ENCODE measurements at regions not wholly inside any gene's neighbourhood (a gene's known extent, or its start where the extent isn't known, plus 50 kb on each side); places are given as distances from the start of the nearest gene placed in this dataset.

DNA sequence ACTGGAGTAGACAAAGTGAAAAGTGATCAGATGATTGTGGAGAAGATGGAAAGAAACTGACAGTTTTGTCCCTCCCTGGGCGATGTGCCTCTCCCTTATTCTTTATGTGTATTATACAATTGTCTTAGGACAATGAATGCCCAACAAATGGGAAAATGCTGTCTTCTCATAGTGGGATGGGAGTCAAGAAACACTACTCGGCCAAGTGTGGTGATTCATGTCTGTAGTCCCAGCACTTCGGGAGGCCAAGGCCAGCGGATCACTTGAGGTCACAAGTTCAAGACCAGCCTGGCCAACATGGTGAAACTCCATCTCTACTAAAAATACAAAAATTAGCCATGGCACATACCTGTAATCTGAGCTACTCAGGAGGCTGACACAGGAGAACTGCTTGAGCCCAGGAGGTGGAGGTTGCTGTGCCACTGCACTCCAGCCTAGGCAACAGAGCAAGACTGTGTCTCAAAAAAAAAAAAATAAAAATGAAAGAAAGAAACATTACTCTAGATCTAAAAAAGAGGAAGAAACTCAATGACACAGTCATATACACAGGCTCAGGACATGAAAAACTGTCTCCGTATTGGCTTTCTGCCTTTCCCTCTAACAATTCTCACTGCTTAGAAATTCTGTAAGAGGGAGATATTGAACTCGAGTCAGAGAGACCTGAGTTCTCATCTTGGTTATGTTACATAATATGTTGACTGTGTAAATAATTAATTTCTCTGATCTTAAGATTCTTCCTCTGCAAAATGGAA is 67.9 kb upstream of the TARS1 start (continued):
- TF ChIP-seq, protein P1, sequence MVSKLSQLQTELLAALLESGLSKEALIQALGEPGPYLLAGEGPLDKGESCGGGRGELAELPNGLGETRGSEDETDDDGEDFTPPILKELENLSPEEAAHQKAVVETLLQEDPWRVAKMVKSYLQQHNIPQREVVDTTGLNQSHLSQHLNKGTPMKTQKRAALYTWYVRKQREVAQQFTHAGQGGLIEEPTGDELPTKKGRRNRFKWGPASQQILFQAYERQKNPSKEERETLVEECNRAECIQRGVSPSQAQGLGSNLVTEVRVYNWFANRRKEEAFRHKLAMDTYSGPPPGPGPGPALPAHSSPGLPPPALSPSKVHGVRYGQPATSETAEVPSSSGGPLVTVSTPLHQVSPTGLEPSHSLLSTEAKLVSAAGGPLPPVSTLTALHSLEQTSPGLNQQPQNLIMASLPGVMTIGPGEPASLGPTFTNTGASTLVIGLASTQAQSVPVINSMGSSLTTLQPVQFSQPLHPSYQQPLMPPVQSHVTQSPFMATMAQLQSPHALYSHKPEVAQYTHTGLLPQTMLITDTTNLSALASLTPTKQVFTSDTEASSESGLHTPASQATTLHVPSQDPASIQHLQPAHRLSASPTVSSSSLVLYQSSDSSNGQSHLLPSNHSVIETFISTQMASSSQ (IDR thresholded peaks at IDR 0.05; ENCODE audit: low read depth), result no peak
- TF ChIP-seq, protein P1 (CRISPR knock-in tag; IDR thresholded peaks at IDR 0.05; ENCODE audit: borderline replicate concordance), result no peak
- no peak for TF ChIP-seq ZNF574 (CRISPR knock-in tag; IDR thresholded peaks at IDR 0.05)
- no peak for TF ChIP-seq ZNF180 (CRISPR knock-in tag; IDR thresholded peaks at IDR 0.05; ENCODE audit: borderline replicate concordance, low read depth)

GRCh38 chr5:33375900-33376299 is 64.9 kb upstream of the TARS1 start:
- H3K36me3 ChIP-seq (replicated peaks in 1 of 2; ENCODE audit: control insufficient read depth in 1 of 2, insufficient read depth in 2 of 2, low read length in 2 of 2), result no peaks in the 10 kb centered on the region
- intact Hi-C loops (cut with micrococcal nuclease; ENCODE audit: unreplicated experiment) (no loop called here), in situ Hi-C loops (cut with HindIII; ENCODE audit: extremely low pct_ligation_motif_present, low pct_unique_long_range_greater_than_20kb) (no loop called here)
- H3K79me2 ChIP-seq (ENCODE audit: insufficient read depth, low read length), result no peaks in the 10 kb centered on the region
- no peak overlapping the region for H3K4me2 ChIP-seq (ENCODE audit: low read depth, low read length)
- H3K27ac ChIP-seq (ENCODE audit: extremely low read length, insufficient read depth, low read length), result no peak overlapping the region
- no peaks in the 10 kb centered on the region for H3K9me3 ChIP-seq (ENCODE audit: low read length)
- BruUV-seq (replicated peaks), result no TSS peak
- no peaks in the 10 kb centered on the region for H3K27me3 ChIP-seq (ENCODE audit: control insufficient read depth in 1 of 2, insufficient read depth in 2 of 2, low read length in 2 of 2)
- 0% methylated on average over 2 of the region's 2 CpGs for WGBS (ENCODE audit: low lambda C conversion rate)
- no peak overlapping the region for H2AFZ ChIP-seq (ENCODE audit: low read length)
- no peak for DNase-seq (ENCODE audit: low spot score)
- H3K4me1 ChIP-seq (ENCODE audit: insufficient read depth, low read length), result no peaks in the 10 kb centered on the region
- no peak overlapping the region for H3K4me3 ChIP-seq (replicated peaks in 1 of 3; ENCODE audit: insufficient read depth in 1 of 3, low read depth in 2 of 3, low read length in 3 of 3)
- no peak for ATAC-seq
- no peaks in the 10 kb centered on the region for H4K20me1 ChIP-seq (ENCODE audit: insufficient read depth, low read length)
- H3K9ac ChIP-seq (ENCODE audit: insufficient read depth, low read depth, low read length), result no peak overlapping the region
- POLR2A ChIA-PET, result no interaction called here
- CTCF ChIA-PET (ENCODE audit: low intra/inter-chr PET ratio, low total read pairs), result no interaction called here
- no peak for FAIRE-seq
- TF ChIP-seq THRA (CRISPR knock-in tag; IDR thresholded peaks at IDR 0.05; ENCODE audit: borderline replicate concordance) (no peak), THAP8 (CRISPR knock-in tag; IDR thresholded peaks at IDR 0.05; ENCODE audit: borderline replicate concordance) (no peak), NR2F1 (CRISPR knock-in tag; IDR thresholded peaks at IDR 0.05) (no peak), ZKSCAN8 (CRISPR knock-in tag; IDR thresholded peaks at IDR 0.05; ENCODE audit: borderline replicate concordance) (no peak), FOXA1 (IDR thresholded peaks at IDR 0.05) (no peak), FOXA1 (CRISPR knock-in tag; IDR thresholded peaks at IDR 0.05) (no peak), ZNF83 (CRISPR knock-in tag; IDR thresholded peaks at IDR 0.05; ENCODE audit: borderline replicate concordance) (no peak)
- TF ChIP-seq, protein P2, sequence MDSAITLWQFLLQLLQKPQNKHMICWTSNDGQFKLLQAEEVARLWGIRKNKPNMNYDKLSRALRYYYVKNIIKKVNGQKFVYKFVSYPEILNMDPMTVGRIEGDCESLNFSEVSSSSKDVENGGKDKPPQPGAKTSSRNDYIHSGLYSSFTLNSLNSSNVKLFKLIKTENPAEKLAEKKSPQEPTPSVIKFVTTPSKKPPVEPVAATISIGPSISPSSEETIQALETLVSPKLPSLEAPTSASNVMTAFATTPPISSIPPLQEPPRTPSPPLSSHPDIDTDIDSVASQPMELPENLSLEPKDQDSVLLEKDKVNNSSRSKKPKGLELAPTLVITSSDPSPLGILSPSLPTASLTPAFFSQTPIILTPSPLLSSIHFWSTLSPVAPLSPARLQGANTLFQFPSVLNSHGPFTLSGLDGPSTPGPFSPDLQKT (CRISPR knock-in tag; IDR thresholded peaks at IDR 0.05; ENCODE audit: borderline replicate concordance), result no peak
